ENCODE measurements at regions not wholly inside any gene's neighbourhood (a gene's known extent, or its start where the extent isn't known, plus 50 kb on each side); places are given as distances from the start of the nearest gene placed in this dataset.
"Not testable (repeated sequence)": the region's sequence is repeated elsewhere in the genome, so short reads cannot be mapped to it uniquely, and the experiment has no call there.

DNA sequence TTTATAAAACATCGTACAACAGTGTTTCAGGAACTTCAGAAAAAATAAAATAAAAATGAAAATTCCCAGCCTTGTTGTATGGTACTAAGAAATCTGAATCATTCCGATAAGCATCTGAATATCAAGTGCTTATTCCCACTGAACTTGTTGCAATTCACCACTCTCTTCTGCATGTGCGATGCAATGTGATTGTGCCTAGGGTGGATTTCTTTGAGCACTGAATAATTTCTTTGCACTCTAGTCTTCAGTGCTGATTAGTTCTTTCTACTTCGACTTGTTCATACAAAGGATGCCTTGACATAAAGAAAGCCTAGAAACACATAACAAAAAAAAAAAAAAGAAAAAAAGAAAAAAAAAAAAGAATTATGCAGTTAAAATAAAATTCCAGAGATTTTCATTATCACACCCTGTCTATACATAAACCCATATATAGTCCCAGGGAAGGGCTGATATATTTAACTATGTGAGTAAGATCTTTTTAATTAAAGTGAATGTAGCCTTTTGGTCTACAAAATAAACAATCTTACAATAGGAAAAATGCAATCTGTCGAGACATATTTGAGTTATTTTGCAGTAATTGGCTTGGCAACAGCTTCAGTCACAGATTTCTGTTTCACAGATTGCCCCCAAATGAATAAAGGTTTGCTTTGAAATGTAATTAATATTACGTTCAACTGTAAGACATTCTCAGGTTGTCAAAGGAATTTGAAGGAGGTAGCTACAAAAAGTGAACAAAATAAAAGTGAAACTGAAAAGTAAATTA, 1118.9 kb upstream of the CELF2 start:
- no peaks in the 10 kb centered on the region for H3K27me3 ChIP-seq

DNA sequence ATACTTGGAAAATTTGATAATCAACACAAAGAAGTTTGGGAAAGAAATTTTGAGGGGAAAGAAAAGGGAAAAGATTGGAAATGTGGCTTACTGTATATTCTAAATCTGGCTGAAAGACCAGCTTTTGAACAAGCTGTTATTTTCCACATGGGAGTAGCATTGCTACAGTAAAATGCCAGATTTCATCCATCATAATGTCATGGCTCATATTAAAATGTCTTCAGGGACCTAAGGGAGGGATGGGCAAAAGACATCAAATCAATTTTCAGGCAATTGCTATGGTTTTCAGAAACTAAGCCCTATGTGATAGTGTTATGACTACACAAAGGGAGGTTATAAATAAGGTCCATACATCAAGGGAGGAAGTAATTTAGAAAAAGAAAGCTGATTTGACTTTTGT, 1116.9 kb upstream of the CELF2 start:
- Histone ChIP-seq H3K36me3 (no peaks in the 10 kb centered on the region), H3K9me3 (no peaks in the 10 kb centered on the region), H3K4me3 (no peak overlapping the region), H3K27me3 (no peaks in the 10 kb centered on the region)
- no peak for DNase-seq

More for the DNA sequence above, 1118.9 kb upstream of the CELF2 start:
- Histone ChIP-seq H3K36me3 (no peaks in the 10 kb centered on the region), H3K4me3 (0 out of 2 replicates have a peak overlapping the region, but pooled peaks have one; percentile 1), H3K9me3 (no peaks in the 10 kb centered on the region)
- no peak for DNase-seq

GRCh38 chr10:9901971-9902370, 1115.7 kb upstream of the CELF2 start:
- Histone ChIP-seq H3K4me3 (no peak overlapping the region), H3K27me3 (no peaks in the 10 kb centered on the region), H3K36me3 (no peaks in the 10 kb centered on the region), H3K9me3 (no peaks in the 10 kb centered on the region)
- DNase-seq = no peak

GRCh38 chr10:9910446-9910845, 1107.2 kb upstream of the CELF2 start:
- Histone ChIP-seq H3K27me3 (no peaks in the 10 kb centered on the region), H3K4me3 (no peak overlapping the region), H3K36me3 (no peaks in the 10 kb centered on the region), H3K9me3 (no peaks in the 10 kb centered on the region)
- DNase-seq = no peak

DNA sequence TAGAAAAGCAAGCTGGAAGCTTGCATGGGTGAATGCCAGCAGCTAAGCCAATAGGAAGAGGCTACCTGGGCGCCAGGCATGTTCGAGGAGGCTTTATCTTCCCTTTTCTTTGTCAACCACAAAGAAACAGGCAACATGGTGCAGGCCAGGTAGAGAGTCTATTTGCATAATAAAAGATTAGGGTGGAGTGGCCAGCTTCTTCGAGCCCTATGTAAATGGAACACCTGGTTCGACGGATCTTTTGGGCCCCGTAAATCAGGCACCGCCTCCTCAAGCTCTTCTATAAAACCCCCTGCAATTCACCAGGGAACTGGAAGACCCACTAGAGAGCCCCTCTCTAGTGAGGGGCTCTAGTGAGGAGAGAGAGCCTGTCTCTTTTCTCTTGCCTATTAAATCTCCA, 1106.2 kb upstream of the CELF2 start:
- Histone ChIP-seq H3K9me3 (no peaks in the 10 kb centered on the region), H3K4me3 (no peak overlapping the region), H3K36me3 (no peaks in the 10 kb centered on the region), H3K27me3 (no peaks in the 10 kb centered on the region)
- DNase-seq = no peak

- Histone ChIP-seq H3K4me3 (no peak overlapping the region), H3K9me3 (no peaks in the 10 kb centered on the region), H3K27me3 (no peaks in the 10 kb centered on the region), H3K36me3 (no peaks in the 10 kb centered on the region)
- no peak for DNase-seq
Measured at GRCh38 chr10:9913876-9914514, 1103.7 kb upstream of the CELF2 start.

DNA sequence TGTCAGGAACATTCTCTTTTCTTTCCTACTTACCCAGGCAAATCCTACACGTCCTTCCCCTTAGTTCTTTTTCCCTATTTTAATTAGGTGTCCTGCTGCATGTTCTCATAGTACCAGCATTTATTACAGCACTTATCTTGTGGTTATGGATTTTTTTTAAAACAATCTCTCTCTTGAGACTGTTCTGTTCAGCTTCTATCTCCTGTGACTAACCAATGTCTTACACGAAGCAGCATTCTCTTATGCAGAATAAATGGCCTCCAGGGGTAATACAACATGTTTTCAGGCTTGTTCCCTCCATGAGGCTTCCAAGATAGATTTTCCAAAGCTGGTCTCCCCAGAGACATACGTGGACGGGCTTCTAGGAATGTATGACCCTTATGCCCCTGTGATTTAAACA, 1096.1 kb upstream of the CELF2 start:
- no peak overlapping the region for H3K4me3 ChIP-seq
- no peak for DNase-seq
- no peaks in the 10 kb centered on the region for H3K36me3 ChIP-seq
- no peaks in the 10 kb centered on the region for H3K9me3 ChIP-seq
- no peaks in the 10 kb centered on the region for H3K27me3 ChIP-seq

DNA sequence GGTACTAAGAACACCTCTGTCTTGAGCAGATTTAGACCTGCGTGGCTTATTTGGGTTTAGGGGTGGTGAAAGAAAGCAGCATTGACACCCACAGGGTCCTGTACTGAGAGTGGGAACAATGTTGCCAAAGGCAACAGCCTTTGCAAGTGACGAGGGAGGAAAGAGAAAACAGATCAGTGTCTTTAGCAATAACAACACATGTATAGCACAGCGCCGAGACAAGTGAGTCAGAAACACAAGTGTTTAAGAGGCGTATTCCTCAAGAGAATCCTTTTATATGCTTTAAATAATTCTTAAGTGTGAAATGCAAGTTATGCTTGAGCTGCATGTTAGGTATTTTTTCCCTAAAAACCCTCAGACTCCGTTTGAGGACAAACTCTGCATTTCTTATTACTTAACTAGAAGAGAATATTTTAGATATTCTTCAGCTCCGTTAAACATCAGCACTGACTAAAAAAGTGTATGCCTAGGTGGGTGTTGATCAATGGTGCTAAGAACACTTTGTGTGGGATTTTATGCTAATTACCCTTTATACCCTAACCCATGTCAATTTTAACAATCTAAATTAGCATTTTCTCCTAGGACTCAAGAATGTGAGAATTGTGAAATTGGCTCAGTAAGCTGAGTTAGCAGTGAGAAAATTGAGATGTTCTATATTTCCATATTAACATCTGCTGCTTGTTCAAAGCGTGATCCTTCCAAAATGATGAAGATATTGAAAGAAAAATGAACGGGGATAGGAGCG, 1095.4 kb upstream of the CELF2 start:
- Histone ChIP-seq H3K4me3 (no peak overlapping the region), H3K27me3 (no peaks in the 10 kb centered on the region), H3K9me3 (no peaks in the 10 kb centered on the region), H3K36me3 (no peaks in the 10 kb centered on the region)
- no peak for DNase-seq

DNA sequence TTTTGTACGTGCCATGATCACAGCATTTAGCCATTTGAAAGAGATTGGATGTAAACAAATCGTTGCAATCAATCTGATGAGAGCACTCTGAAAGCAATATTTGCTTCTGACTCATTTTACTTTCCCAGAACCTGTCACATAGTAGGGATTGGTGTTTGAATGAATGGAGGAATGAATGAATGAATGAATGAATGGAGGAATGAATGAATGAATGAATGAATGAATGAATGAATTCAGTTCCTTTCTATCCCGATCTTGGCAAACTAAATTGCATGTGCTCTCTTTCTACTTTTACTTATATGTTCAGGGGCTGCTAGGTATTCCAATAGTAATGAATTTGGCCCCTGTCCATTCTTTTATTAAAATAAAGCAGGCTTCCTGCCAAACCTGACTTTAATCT, 1091.7 kb upstream of the CELF2 start:
- Histone ChIP-seq H3K9me3 (no peaks in the 10 kb centered on the region), H3K27me3 (no peaks in the 10 kb centered on the region), H3K36me3 (no peaks in the 10 kb centered on the region), H3K4me3 (no peak overlapping the region)
- DNase-seq = no peak

GRCh38 chr10:9926881-9927280, 1090.8 kb upstream of the CELF2 start:
- no peaks in the 10 kb centered on the region for H3K36me3 ChIP-seq
- no peaks in the 10 kb centered on the region for H3K9me3 ChIP-seq
- no peak for DNase-seq
- no peak overlapping the region for H3K4me3 ChIP-seq
- H3K27me3 ChIP-seq = no peaks in the 10 kb centered on the region

- H3K27me3 ChIP-seq = no peaks in the 10 kb centered on the region
- DNase-seq = no peak
- H3K4me3 ChIP-seq = no peak overlapping the region
- no peaks in the 10 kb centered on the region for H3K36me3 ChIP-seq
- no peaks in the 10 kb centered on the region for H3K9me3 ChIP-seq
Measured at GRCh38 chr10:9939716-9940115, 1078.0 kb upstream of the CELF2 start.

- H3K9me3 ChIP-seq = no peaks in the 10 kb centered on the region; the same call in 1 of the 2 replicates
- no peaks in the 10 kb centered on the region for H3K27me3 ChIP-seq
- H3K4me3 ChIP-seq = no peak overlapping the region
- no peak for DNase-seq
- H3K36me3 ChIP-seq = no peaks in the 10 kb centered on the region
Measured at GRCh38 chr10:9944690-9945089, 1073.0 kb upstream of the CELF2 start.

DNA sequence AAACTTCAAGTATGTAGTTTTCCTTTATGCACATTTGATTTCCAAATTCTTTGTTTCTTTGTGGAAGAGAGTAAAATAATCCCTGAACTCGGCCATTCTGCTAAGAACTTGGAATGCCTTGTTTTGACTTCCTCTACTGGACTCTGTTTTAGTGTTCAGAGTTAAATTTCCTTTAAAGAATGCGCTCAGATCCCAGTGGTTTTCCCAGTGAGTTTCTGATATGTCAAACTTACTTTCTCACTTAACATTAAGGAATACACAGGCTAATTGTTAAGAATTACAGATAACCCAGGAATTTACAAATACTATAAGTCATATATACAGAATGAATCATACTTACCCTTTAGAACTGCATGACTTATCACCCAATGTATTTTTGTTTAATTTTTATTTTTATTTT, 1067.6 kb upstream of the CELF2 start:
- peaks cover 7% of the 10 kb centered on the region; the same call in 1 of the 2 replicates for H3K9me3 ChIP-seq
- no peaks in the 10 kb centered on the region for H3K36me3 ChIP-seq
- no peak for DNase-seq
- H3K27me3 ChIP-seq = no peaks in the 10 kb centered on the region
- no peak overlapping the region for H3K4me3 ChIP-seq

GRCh38 chr10:9951481-9952257, 1066.0 kb upstream of the CELF2 start:
- Histone ChIP-seq H3K27me3 (no peaks in the 10 kb centered on the region), H3K4me3 (no peak overlapping the region), H3K9me3 (peaks cover 8% of the 10 kb centered on the region; the same call in 1 of the 2 replicates), H3K36me3 (no peaks in the 10 kb centered on the region)
- DNase-seq = no peak

- Histone ChIP-seq H3K4me3 (no peak overlapping the region), H3K27me3 (no peaks in the 10 kb centered on the region), H3K36me3 (no peaks in the 10 kb centered on the region), H3K9me3 (peaks cover 8% of the 10 kb centered on the region; the same call in 1 of the 2 replicates)
- DNase-seq = no peak
Measured at GRCh38 chr10:9957351-9957750, 1060.3 kb upstream of the CELF2 start.

DNA sequence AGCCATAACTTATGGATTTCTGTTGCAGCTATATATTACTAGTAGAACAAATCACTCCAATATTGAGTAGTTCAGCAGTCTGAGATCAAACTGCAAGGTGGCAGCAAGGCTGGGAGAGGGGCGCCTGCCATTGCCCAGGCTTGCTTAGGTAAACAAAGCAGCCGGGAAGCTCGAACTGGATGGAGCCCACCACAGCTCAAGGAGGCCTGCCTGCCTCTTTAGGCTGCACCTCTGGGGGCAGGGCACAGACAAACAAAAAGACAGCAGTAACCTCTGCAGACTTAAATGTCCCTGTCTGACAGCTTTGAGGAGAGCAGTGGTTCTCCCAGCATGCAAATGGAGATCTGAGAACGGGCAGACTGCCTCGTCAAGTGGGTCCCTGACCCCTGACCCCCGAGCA, 1059.8 kb upstream of the CELF2 start:
- not testable (repeated sequence) for DNase-seq, H3K4me3 ChIP-seq, H3K27me3 ChIP-seq, H3K36me3 ChIP-seq, H3K9me3 ChIP-seq

DNA sequence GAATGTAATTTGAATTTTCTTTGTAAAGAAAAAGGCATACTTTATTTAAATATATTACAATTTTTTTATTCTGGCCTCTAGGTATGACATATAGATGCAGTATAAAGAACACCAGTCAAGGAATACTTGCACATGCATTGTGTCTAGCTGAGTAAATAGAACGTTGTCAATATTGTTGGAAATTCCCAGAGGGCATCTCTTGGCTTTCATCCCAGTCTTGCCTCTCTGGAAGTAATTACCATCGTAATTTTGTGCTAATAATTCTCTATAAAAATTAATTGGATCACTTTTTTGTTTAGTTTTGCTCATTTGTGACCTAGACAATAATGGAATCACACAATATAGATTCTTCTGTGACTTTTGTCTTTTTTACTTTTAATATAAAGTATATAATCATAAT, 1052.3 kb upstream of the CELF2 start:
- Histone ChIP-seq H3K9me3 (no peaks in the 10 kb centered on the region; the same call in 1 of the 2 replicates), H3K36me3 (no peaks in the 10 kb centered on the region), H3K27me3 (no peaks in the 10 kb centered on the region), H3K4me3 (no peak overlapping the region)
- no peak for DNase-seq
